ENCODE measurements at regions not wholly inside any gene's neighbourhood (a gene's known extent, or its start where the extent isn't known, plus 50 kb on each side); places are given as distances from the start of the nearest gene placed in this dataset.
"Not testable (repeated sequence)": the region's sequence is repeated elsewhere in the genome, so short reads cannot be mapped to it uniquely, and the experiment has no call there.

GRCh38 chr14:86756521-86757190 is 1226.7 kb downstream of the FLRT2 start:
- Histone ChIP-seq H3K9me2 (replicated peaks; ENCODE audit: control insufficient read depth, low read length) (no peaks in the 10 kb centered on the region), H3K27ac (ENCODE audit: low read depth, low read length) (no peak overlapping the region), H3K27me3 (ENCODE audit: control insufficient read depth, low read length) (no peaks in the 10 kb centered on the region)

GRCh38 chr14:86750488-86750887 is 1220.5 kb downstream of the FLRT2 start:
- H3K4me1 ChIP-seq (ENCODE audit: control insufficient read depth, low read length); H3F3A ChIP-seq (ENCODE audit: control insufficient read depth, insufficient read depth); H3K27me3 ChIP-seq (ENCODE audit: control insufficient read depth, low read length); H3K4me3 ChIP-seq (ENCODE audit: low read length); H3K27ac ChIP-seq (ENCODE audit: low read depth, low read length); H4K20me1 ChIP-seq (ENCODE audit: control insufficient read depth, insufficient read depth, low read depth, low read length); H3K9me3 ChIP-seq (ENCODE audit: control insufficient read depth, insufficient read depth, low read length); H3K9me2 ChIP-seq (replicated peaks; ENCODE audit: control insufficient read depth, low read length); H3K4me2 ChIP-seq (ENCODE audit: low read length); H3K79me2 ChIP-seq (ENCODE audit: control insufficient read depth, low read length); H3K36me3 ChIP-seq (ENCODE audit: control insufficient read depth, low read length): not testable (repeated sequence)

More at GRCh38 chr14:86756521-86757190, 1226.7 kb downstream of the FLRT2 start:
- H4K20me1 ChIP-seq (ENCODE audit: control insufficient read depth, insufficient read depth, low read depth, low read length) = no peaks in the 10 kb centered on the region
- no peaks in the 10 kb centered on the region for H3K36me3 ChIP-seq (ENCODE audit: control insufficient read depth, low read length)
- TF ChIP-seq EZH2phosphoT487 (IDR thresholded peaks at IDR 0.05; ENCODE audit: borderline replicate concordance, low read length) (no peak), CTCF (IDR thresholded peaks at IDR 0.05; ENCODE audit: low read depth, low read length, poor library complexity, severe bottlenecking) (no peak)
- no peaks in the 10 kb centered on the region for H3K79me2 ChIP-seq (ENCODE audit: control insufficient read depth, low read length)
- no peaks in the 10 kb centered on the region for H3K4me1 ChIP-seq (ENCODE audit: control insufficient read depth, low read length)
- H3K9me3 ChIP-seq (ENCODE audit: control insufficient read depth, insufficient read depth, low read length) = no peaks in the 10 kb centered on the region; the same call in 1 of the 2 replicates
- H3K4me2 ChIP-seq (ENCODE audit: low read length) = no peak overlapping the region
- H3K4me3 ChIP-seq (ENCODE audit: low read length) = no peak overlapping the region
- H3F3A ChIP-seq (ENCODE audit: control insufficient read depth, insufficient read depth) = no peaks in the 10 kb centered on the region

GRCh38 chr14:86739761-86740160 is 1209.8 kb downstream of the FLRT2 start:
- H4K20me1 ChIP-seq (ENCODE audit: control insufficient read depth, insufficient read depth, low read depth, low read length) = no peaks in the 10 kb centered on the region
- no peak overlapping the region for H3K27ac ChIP-seq (ENCODE audit: low read depth, low read length)
- H3K9me3 ChIP-seq (ENCODE audit: control insufficient read depth, insufficient read depth, low read length) = no peaks in the 10 kb centered on the region
- TF ChIP-seq CTCF (IDR thresholded peaks at IDR 0.05; ENCODE audit: low read depth, low read length, poor library complexity, severe bottlenecking) (no peak), EZH2phosphoT487 (IDR thresholded peaks at IDR 0.05; ENCODE audit: borderline replicate concordance, low read length) (no peak)
- H3K4me2 ChIP-seq (ENCODE audit: low read length) = no peak overlapping the region
- H3F3A ChIP-seq (ENCODE audit: control insufficient read depth, insufficient read depth) = no peaks in the 10 kb centered on the region
- H3K27me3 ChIP-seq (ENCODE audit: control insufficient read depth, low read length) = no peaks in the 10 kb centered on the region
- H3K9me2 ChIP-seq (replicated peaks; ENCODE audit: control insufficient read depth, low read length) = no peaks in the 10 kb centered on the region
- no peaks in the 10 kb centered on the region for H3K36me3 ChIP-seq (ENCODE audit: control insufficient read depth, low read length)
- no peaks in the 10 kb centered on the region for H3K79me2 ChIP-seq (ENCODE audit: control insufficient read depth, low read length)
- no peak overlapping the region for H3K4me3 ChIP-seq (ENCODE audit: low read length)
- no peaks in the 10 kb centered on the region for H3K4me1 ChIP-seq (ENCODE audit: control insufficient read depth, low read length)

- not testable (repeated sequence) for H4K20me1 ChIP-seq (ENCODE audit: control insufficient read depth, insufficient read depth, low read depth, low read length); H3K27me3 ChIP-seq (ENCODE audit: control insufficient read depth, low read length); H3K79me2 ChIP-seq (ENCODE audit: control insufficient read depth, low read length); H3F3A ChIP-seq (ENCODE audit: control insufficient read depth, insufficient read depth); H3K4me3 ChIP-seq (ENCODE audit: low read length); H3K36me3 ChIP-seq (ENCODE audit: control insufficient read depth, low read length); H3K4me2 ChIP-seq (ENCODE audit: low read length); H3K9me2 ChIP-seq (replicated peaks; ENCODE audit: control insufficient read depth, low read length); H3K9me3 ChIP-seq (ENCODE audit: control insufficient read depth, insufficient read depth, low read length); H3K4me1 ChIP-seq (ENCODE audit: control insufficient read depth, low read length); H3K27ac ChIP-seq (ENCODE audit: low read depth, low read length)
These were observed 1201.5 kb downstream of the FLRT2 start for GRCh38 chr14:86731427-86731826.
